ENCODE measurements at regions not wholly inside any gene's neighbourhood (a gene's known extent, or its start where the extent isn't known, plus 50 kb on each side); places are given as distances from the start of the nearest gene placed in this dataset.
A peak's percentile ranks its signal among the peaks of the same experiment; 100 is the strongest.

DNA sequence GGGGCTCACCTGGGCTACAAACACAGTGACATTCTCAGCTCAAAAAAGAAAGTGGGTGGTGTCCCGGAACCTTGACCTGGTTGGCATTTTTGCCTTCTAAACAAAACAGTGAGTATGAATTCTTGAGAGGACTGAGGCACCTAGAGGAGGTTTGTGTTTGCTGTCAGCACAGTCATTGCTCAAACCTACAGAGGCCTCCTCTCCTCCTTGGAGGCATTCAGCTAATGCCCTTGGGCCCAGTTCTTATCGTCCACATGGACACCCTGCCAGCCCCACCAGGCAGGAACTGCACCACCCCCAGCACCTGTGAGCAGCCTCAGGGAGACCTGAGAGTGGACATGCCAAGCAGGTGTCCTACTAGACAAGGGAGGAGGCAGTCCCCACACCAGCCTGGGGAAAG, 156.7 kb downstream of the SYK start:
- H3K9me3 ChIP-seq, result no peaks in the 10 kb centered on the region
- H3K4me1 ChIP-seq, result peaks cover 4% of the 10 kb centered on the region
- ATAC-seq (no peak), DNase-seq (no peak)
- no peak overlapping the region for H3K4me3 ChIP-seq
- no peak overlapping the region for H3K27ac ChIP-seq
- peaks cover 12% of the 10 kb centered on the region for H3K27me3 ChIP-seq
- intact Hi-C loops (cut with DNase I), result no loop called here
- no peaks in the 10 kb centered on the region for H3K36me3 ChIP-seq
- TF ChIP-seq, protein P1, sequence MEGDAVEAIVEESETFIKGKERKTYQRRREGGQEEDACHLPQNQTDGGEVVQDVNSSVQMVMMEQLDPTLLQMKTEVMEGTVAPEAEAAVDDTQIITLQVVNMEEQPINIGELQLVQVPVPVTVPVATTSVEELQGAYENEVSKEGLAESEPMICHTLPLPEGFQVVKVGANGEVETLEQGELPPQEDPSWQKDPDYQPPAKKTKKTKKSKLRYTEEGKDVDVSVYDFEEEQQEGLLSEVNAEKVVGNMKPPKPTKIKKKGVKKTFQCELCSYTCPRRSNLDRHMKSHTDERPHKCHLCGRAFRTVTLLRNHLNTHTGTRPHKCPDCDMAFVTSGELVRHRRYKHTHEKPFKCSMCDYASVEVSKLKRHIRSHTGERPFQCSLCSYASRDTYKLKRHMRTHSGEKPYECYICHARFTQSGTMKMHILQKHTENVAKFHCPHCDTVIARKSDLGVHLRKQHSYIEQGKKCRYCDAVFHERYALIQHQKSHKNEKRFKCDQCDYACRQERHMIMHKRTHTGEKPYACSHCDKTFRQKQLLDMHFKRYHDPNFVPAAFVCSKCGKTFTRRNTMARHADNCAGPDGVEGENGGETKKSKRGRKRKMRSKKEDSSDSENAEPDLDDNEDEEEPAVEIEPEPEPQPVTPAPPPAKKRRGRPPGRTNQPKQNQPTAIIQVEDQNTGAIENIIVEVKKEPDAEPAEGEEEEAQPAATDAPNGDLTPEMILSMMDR (IDR thresholded peaks at IDR 0.05), result no peak

DNA sequence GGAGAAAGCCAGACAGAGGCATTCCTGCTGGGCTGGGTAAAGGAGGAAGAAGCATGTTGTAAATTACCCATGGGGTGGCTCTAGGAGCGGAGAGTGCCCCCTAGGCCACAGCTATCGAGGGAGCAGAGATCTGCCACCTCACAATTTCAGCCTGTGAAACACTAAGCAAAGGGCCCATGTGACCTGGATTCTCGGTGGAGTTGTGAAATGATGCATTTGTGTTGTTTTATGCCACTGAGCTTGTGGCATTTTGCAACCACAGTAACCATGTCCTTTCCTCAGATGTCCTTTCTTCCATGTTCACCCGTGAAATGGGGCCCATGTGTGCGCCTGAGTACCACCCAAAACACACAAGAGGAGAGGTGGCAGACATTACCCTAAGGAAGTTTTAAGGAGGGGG, 159.3 kb downstream of the SYK start:
- TF ChIP-seq, protein P1 (IDR thresholded peaks at IDR 0.05), result no peak
- intact Hi-C loops (cut with DNase I), result no loop called here
- DNase-seq, result no peak
- Histone ChIP-seq H3K4me3 (no peak overlapping the region), H3K4me1 (peaks cover 2% of the 10 kb centered on the region), H3K9me3 (no peaks in the 10 kb centered on the region), H3K36me3 (no peaks in the 10 kb centered on the region), H3K27me3 (peaks cover 13% of the 10 kb centered on the region), H3K27ac (no peak overlapping the region)
- no peak for ATAC-seq

DNA sequence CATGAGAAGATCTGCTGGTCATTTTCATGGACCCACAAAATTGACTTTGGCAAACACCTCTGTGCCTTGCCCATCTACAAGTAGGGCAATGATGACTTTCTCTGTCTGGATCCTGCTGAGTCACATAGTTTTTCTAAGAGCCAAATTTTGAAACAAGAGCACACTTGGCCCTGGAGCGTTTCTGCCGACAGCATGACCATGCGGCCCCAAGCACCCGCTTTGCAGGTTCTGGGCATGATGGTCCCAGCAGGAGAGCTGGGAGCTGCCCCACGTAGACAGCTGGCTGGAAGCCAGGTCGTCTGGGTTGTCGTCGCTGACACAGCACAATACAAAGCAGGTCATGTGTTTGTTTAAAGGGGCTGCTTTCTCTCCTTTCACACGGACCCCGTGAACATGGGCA, 159.8 kb downstream of the SYK start:
- no peaks in the 10 kb centered on the region for H3K9me3 ChIP-seq
- ATAC-seq, result peak; percentile 49
- H3K27me3 ChIP-seq, result peaks cover 13% of the 10 kb centered on the region
- no peaks in the 10 kb centered on the region for H3K4me1 ChIP-seq
- peak; percentile 75 for DNase-seq
- intact Hi-C loops (cut with DNase I), result no loop called here
- H3K27ac ChIP-seq, result no peak overlapping the region
- TF ChIP-seq, protein P1 (IDR thresholded peaks at IDR 0.05), result no peak
- H3K36me3 ChIP-seq, result no peaks in the 10 kb centered on the region
- no peak overlapping the region for H3K4me3 ChIP-seq

DNA sequence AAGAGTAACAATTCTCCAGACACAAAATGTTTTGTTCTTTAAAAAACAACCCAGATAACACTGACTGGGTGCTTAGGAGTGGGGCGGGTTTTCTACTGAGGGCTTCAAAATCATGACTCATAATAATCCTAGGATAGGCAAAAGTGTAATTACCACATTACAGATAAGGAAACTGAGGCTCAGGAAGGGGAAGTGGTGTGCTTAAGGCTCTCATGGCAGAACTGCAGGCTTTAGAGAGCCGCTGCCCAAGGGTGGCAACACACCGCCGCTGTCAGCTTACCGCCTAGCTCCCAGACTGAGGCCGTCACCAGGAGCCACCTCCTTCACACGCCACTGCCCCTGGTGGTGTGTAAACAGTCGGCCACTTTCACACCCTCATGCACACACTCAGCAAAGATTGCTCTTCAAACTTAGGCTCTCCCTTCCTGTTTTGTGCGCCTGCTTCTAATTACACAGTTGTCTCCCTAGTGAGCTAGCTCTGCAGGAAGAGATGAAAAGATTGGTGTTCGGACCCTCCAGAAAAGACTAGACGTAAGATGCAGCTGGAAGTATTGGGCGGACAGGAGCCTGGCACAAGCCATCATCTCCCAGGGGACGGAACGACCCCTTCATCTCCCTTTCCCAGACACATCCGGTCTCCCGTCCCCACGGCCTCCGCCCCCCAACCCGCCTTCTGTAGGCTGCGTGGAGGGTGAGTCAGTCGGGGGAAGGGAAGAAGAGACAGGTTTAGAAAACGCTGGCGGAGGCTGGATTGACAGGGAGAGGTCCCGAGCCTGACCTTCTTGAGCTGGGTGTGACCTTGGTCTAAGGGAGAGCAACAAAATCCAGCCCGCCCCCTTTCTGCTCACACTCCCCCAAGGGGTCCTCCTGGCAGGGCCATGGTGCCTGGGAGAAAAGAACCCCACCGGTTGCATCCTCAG, 162.7 kb downstream of the SYK start:
- ATAC-seq, result peak; percentile 93
- H3K27me3 ChIP-seq, result peaks cover 17% of the 10 kb centered on the region
- TF ChIP-seq, protein P1 (IDR thresholded peaks at IDR 0.05), result peak; percentile 20
- no peak overlapping the region for H3K4me3 ChIP-seq
- H3K36me3 ChIP-seq, result no peaks in the 10 kb centered on the region
- intact Hi-C loops (cut with DNase I), result no loop called here
- H3K4me1 ChIP-seq, result no peaks in the 10 kb centered on the region
- peak; percentile 79 for DNase-seq
- no peak overlapping the region for H3K27ac ChIP-seq
- H3K9me3 ChIP-seq, result no peaks in the 10 kb centered on the region

DNA sequence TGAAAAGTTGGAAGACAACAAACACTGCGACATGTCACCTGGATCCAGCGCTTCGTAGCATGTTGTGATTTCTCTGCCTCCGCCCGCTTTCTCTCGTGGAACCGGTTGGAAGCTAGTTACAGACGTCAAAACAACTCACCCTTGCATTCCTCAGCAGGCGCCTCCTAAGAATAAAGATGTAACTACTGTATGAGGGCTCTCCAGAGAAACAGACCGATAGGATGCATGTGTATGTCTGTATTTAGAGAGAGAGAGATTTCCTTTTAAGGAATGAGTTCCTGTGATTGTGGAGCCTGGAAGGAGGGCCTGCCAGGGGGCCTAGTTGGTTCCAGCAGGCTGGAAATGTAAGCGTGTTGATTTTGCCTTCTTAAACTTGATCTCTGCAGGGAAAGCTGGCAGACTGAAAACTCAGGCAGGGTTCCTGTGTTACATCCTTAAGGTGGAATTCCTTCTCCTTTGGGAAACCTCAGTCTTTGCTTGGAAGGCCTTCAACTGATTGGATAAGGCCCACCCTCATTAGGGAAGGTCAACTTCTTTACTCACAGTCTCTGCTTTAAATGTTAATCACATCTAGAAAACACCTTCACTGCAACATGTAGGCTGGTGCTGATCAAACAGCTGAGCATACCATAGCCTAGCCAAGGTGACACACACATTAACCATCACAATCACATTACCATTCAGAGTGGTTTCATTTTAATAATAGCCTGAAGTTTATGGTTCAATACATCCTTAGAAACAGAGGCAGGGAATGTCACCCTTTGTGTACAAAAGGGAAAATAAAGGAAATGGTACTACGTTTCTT, 163.8 kb downstream of the SYK start:
- no peaks in the 10 kb centered on the region for H3K9me3 ChIP-seq
- DNase-seq (no peak), ATAC-seq (peak; percentile 3)
- H3K4me3 ChIP-seq, result no peak overlapping the region
- no peaks in the 10 kb centered on the region for H3K4me1 ChIP-seq
- TF ChIP-seq, protein P1 (IDR thresholded peaks at IDR 0.05), result no peak
- H3K27me3 ChIP-seq, result peaks cover 17% of the 10 kb centered on the region
- intact Hi-C loops (cut with DNase I), result no loop called here
- H3K36me3 ChIP-seq, result no peaks in the 10 kb centered on the region
- no peak overlapping the region for H3K27ac ChIP-seq
